C4-2B (cell line): ENCODE measurements at regions not wholly inside any gene's neighbourhood (a gene's known extent, or its start where the extent isn't known, plus 50 kb on each side); places are given as distances from the start of the nearest gene placed in this dataset.

Experiments
- CTCF ChIP-seq: fragments of 450-650 bp; conservative IDR thresholded peaks from 2 replicates; pipeline ENCODE4 v1.5.1; 2017; ENCODE audit warnings: mild to moderate bottlenecking
- ZFX ChIP-seq: fragments of 450-650 bp; IDR thresholded peaks from 2 replicates; pipeline ENCODE4 v1.6.1; 2017

- TF ChIP-seq CTCF (no peak), ZFX (no peak)
Measured at GRCh38 chrX:1034717-1035116, 177.7 kb downstream of the CRLF2 start.
